ENCODE measurements at regions not wholly inside any gene's neighbourhood (a gene's known extent, or its start where the extent isn't known, plus 50 kb on each side); places are given as distances from the start of the nearest gene placed in this dataset.

GRCh38 chr5:5542654-5543053 lies 120.2 kb downstream of the ICE1 start:
- H3K27me3 ChIP-seq (ENCODE audit: insufficient read depth, poor library complexity, severe bottlenecking): no peaks in the 10 kb centered on the region
- H3K27ac ChIP-seq (replicated peaks): no peak overlapping the region
- TF ChIP-seq POLR2AphosphoS5 (IDR thresholded peaks at IDR 0.05; ENCODE audit: low read depth): no peak
- TF ChIP-seq, protein P1, sequence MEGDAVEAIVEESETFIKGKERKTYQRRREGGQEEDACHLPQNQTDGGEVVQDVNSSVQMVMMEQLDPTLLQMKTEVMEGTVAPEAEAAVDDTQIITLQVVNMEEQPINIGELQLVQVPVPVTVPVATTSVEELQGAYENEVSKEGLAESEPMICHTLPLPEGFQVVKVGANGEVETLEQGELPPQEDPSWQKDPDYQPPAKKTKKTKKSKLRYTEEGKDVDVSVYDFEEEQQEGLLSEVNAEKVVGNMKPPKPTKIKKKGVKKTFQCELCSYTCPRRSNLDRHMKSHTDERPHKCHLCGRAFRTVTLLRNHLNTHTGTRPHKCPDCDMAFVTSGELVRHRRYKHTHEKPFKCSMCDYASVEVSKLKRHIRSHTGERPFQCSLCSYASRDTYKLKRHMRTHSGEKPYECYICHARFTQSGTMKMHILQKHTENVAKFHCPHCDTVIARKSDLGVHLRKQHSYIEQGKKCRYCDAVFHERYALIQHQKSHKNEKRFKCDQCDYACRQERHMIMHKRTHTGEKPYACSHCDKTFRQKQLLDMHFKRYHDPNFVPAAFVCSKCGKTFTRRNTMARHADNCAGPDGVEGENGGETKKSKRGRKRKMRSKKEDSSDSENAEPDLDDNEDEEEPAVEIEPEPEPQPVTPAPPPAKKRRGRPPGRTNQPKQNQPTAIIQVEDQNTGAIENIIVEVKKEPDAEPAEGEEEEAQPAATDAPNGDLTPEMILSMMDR (IDR thresholded peaks at IDR 0.05; ENCODE audit: insufficient read depth, low read length): no peak
- no peak for TF ChIP-seq GABPA (IDR thresholded peaks at IDR 0.05; ENCODE audit: low read depth)
- TF ChIP-seq, protein P2, sequence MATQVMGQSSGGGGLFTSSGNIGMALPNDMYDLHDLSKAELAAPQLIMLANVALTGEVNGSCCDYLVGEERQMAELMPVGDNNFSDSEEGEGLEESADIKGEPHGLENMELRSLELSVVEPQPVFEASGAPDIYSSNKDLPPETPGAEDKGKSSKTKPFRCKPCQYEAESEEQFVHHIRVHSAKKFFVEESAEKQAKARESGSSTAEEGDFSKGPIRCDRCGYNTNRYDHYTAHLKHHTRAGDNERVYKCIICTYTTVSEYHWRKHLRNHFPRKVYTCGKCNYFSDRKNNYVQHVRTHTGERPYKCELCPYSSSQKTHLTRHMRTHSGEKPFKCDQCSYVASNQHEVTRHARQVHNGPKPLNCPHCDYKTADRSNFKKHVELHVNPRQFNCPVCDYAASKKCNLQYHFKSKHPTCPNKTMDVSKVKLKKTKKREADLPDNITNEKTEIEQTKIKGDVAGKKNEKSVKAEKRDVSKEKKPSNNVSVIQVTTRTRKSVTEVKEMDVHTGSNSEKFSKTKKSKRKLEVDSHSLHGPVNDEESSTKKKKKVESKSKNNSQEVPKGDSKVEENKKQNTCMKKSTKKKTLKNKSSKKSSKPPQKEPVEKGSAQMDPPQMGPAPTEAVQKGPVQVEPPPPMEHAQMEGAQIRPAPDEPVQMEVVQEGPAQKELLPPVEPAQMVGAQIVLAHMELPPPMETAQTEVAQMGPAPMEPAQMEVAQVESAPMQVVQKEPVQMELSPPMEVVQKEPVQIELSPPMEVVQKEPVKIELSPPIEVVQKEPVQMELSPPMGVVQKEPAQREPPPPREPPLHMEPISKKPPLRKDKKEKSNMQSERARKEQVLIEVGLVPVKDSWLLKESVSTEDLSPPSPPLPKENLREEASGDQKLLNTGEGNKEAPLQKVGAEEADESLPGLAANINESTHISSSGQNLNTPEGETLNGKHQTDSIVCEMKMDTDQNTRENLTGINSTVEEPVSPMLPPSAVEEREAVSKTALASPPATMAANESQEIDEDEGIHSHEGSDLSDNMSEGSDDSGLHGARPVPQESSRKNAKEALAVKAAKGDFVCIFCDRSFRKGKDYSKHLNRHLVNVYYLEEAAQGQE (IDR thresholded peaks at IDR 0.05; ENCODE audit: insufficient replicate concordance, low read depth): no peak
- TF ChIP-seq SPI1 (IDR thresholded peaks at IDR 0.05; ENCODE audit: borderline replicate concordance, low read depth): no peak
- no peak for DNase-seq (ENCODE audit: low read depth in 1 of 2, low spot score in 1 of 2)
- H3K4me3 ChIP-seq (replicated peaks; ENCODE audit: insufficient read depth, low read length): no peak overlapping the region

DNA sequence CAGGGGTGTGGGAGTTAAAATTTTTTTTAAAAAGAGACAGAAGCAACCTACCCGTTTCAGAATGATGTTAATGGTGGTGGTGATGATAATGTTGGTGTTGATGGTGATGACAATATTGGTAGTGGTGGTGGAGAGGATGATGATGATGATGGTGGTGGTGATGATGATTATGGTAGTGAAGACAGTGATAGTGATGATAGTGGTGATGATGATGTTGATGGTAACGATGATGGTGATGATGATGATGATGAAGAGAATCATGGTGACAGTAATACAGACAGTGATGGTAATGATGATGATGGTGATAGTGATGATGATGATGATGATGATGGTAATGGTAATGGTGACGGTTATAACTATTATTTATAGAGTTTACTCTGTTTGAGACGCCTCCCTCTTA lies 117.6 kb downstream of the ICE1 start:
- DNase-seq (ENCODE audit: low read depth in 1 of 2, low spot score in 1 of 2): no peak
- no peak overlapping the region for H3K4me3 ChIP-seq (replicated peaks; ENCODE audit: insufficient read depth, low read length)
- TF ChIP-seq POLR2AphosphoS5 (IDR thresholded peaks at IDR 0.05; ENCODE audit: low read depth): no peak
- TF ChIP-seq, protein P2 (IDR thresholded peaks at IDR 0.05; ENCODE audit: insufficient replicate concordance, low read depth): no peak
- no peaks in the 10 kb centered on the region for H3K27me3 ChIP-seq (ENCODE audit: insufficient read depth, poor library complexity, severe bottlenecking)
- no peak overlapping the region for H3K27ac ChIP-seq (replicated peaks)

Data from HL-60 (cell line).